GM12875 (cell line): ENCODE measurements at regions not wholly inside any gene's neighbourhood (a gene's known extent, or its start where the extent isn't known, plus 50 kb on each side); places are given as distances from the start of the nearest gene placed in this dataset.

Source experiments
- H3K4me3 ChIP-seq: one replicate; pipeline ENCODE4 v1.5.1; 2011; ENCODE audit warnings: low read depth, low read length, control low read depth
- TF ChIP-seq, protein P1 (sequence below): IDR thresholded peaks from 2 replicates; pipeline ENCODE4 v1.5.1; 2011; ENCODE audit warnings: low read depth, mild to moderate bottlenecking, control low read depth, inconsistent platforms, low read length, moderate library complexity, borderline replicate concordance; ENCODE audit not compliant: insufficient read depth

DNA sequence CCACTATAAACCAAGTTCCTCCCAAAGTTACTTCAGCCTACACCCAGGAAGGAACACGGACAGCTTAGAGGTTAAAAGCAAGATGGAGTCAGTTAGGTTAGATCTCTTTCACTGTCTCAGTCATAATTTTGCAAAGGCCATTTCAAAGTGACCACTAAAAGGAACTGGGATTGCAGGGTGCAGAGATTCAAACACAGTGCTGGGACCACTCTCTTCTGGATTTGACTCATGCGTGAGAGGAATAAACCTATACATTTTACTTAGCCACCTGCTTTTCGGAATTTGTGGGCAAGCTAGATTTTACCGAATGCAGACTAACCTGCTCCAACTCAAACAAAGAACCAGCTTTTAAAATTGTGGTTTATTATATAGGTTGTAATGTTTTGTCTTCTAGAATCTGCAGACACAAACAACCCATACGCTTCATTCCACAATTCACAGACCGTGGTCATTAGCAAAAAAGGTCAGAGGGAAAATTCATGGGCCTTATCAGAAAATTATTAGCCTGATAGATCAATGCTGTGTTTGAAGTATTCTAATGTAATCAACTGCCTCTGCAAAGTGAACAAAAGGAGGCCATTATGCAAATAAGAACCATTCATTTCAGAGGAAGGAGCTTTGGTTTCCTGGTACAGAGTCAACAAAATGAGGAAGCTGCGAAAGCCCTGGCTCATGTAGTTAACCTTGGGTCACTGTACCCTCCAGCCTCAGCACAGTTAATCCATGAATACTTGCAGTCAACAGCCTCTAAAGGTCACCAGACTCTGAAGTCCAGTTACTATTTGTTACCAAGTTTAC, 342.7 kb upstream of the KLF6 start:
- no peak overlapping the region for H3K4me3 ChIP-seq
- TF ChIP-seq, protein P1, sequence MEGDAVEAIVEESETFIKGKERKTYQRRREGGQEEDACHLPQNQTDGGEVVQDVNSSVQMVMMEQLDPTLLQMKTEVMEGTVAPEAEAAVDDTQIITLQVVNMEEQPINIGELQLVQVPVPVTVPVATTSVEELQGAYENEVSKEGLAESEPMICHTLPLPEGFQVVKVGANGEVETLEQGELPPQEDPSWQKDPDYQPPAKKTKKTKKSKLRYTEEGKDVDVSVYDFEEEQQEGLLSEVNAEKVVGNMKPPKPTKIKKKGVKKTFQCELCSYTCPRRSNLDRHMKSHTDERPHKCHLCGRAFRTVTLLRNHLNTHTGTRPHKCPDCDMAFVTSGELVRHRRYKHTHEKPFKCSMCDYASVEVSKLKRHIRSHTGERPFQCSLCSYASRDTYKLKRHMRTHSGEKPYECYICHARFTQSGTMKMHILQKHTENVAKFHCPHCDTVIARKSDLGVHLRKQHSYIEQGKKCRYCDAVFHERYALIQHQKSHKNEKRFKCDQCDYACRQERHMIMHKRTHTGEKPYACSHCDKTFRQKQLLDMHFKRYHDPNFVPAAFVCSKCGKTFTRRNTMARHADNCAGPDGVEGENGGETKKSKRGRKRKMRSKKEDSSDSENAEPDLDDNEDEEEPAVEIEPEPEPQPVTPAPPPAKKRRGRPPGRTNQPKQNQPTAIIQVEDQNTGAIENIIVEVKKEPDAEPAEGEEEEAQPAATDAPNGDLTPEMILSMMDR = no peak

DNA sequence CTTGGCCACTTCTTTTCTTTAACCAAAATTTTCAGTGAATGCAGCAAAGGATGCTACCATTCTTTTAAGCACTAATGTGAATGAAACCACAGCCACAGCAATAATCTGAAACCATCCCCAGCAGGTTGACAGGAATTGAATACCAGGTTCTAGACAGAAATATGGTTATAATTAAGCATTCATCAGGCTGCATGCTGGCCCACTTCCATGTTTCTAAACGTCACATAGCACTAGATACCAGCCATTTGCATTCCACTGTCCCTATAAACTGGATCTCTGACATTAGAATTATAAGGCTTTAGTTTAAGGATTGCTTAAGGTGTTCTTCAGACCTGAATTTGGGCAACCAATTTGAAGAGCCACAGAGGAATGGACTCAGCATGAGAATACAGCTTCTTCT, 340.8 kb upstream of the KLF6 start:
- TF ChIP-seq, protein P1 = no peak
- no peak overlapping the region for H3K4me3 ChIP-seq

DNA sequence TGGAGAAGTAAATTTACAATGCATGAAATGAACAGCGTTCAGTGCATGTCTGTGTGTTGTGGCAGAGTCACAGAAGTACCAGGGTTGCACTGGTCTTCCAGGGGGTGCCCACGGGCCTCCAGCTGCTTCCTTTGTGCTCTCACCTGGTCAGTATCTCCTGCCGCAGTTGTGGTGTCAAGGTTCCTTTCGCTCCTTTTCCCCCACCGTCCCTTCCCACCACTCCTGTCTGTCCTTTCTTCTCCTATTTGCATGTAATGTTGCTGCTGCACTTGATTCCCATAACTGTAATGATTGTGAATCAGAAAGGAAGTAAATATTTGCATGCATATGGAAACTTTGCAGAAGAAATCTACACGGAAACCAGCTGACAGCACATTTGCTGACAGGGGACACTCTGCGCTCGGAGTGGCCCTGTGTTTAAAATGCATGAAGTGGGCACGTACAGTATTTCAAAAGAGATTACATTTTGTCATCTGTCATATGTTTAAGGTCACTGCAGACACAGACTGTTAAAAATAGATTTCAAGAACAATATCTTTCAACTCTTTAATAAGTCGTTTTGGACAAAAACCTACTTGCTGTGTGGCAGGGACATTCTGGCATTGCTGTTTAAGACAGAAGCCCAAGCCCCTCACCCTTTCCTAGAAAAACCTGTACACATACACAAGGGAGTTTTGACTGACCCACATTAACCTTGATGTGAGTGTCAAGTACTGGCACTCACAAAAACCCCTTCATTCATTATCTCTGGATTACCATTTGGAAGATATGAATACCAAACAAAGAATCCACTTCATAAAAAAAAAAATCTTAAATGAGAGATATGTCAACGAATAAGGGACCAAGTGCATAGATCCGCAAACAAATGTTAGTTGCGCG, 336.7 kb upstream of the KLF6 start:
- TF ChIP-seq, protein P1 = no peak
- H3K4me3 ChIP-seq = no peak overlapping the region

DNA sequence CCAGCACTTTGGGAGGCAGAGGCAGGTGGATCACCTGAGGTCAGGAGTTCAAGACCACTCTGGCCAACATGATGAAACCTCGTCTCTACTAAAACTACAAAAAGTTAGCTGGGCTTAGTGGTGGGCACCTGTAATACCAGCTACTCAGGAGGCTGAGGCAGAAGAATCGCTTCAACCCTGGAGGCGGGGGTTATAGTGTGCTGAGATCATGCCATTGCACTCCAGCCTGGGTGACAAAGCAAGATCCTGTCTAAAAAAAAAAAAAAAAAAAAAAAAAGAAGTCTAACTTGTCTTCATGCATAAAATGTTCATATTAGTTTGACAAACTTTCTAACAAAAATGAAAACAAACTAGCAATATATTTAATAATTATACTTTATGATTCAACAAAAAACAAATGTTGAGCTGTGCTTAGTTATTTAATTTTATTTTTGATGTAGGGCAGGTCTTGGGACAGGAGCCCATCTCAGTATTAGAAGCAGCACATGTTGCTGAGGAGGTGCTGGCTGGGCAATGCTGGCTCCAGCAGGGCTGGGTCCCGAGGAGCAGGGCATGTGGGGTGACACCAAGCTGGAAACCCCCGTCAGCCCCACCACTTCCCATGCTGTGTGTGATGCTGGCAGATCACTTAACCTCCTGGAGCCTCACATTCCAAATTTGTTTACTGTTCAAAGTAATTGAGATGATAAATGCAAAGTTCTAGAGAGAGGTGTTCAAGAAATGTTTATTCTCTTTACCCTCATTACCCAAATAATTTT, 335.3 kb upstream of the KLF6 start:
- no peak overlapping the region for H3K4me3 ChIP-seq
- TF ChIP-seq, protein P1 = no peak

DNA sequence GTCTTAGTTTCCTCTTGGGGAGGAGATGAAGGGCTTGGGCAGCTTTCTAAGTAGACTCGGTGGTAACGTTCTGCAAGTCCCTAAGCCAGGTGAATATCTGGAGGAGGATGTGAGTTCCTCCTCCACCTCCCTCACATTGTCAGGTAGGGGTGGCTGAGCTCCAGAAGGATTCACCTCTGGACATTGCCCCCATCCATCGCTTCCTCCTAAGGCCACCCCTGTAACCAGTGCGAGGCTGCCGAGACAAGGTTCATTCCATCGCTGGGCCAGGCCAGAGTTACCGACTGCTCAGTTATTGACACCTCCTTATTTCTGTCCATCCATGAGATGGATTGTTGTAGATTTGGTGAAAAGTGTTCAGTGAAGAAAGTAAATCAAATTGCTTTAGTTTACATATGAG, 334.1 kb upstream of the KLF6 start:
- TF ChIP-seq, protein P1 = no peak
- H3K4me3 ChIP-seq = no peak overlapping the region

DNA sequence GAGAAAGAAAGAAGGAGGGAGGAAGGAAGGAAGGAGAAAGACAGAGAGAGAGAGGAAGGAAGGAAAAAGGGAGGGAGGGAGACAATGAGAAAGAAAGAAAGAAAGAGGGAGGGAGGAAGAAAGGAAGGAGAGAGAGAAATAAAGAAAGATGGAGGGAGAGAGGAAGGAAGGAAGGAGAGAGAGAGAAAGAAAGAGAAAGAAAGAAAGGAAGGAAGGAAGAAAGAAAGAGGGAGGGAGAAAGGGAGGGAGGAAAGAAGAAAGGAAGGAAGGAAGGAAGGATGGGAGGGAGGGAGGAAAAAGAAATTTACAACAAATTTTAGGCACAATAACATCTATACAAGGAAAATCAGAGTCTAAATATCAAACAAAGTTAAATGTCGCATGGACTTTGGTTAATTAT, 332.6 kb upstream of the KLF6 start:
- TF ChIP-seq, protein P1 = no peak
- no peak overlapping the region for H3K4me3 ChIP-seq
